ENCODE measurements at regions not wholly inside any gene's neighbourhood (a gene's known extent, or its start where the extent isn't known, plus 50 kb on each side); places are given as distances from the start of the nearest gene placed in this dataset.

DNA sequence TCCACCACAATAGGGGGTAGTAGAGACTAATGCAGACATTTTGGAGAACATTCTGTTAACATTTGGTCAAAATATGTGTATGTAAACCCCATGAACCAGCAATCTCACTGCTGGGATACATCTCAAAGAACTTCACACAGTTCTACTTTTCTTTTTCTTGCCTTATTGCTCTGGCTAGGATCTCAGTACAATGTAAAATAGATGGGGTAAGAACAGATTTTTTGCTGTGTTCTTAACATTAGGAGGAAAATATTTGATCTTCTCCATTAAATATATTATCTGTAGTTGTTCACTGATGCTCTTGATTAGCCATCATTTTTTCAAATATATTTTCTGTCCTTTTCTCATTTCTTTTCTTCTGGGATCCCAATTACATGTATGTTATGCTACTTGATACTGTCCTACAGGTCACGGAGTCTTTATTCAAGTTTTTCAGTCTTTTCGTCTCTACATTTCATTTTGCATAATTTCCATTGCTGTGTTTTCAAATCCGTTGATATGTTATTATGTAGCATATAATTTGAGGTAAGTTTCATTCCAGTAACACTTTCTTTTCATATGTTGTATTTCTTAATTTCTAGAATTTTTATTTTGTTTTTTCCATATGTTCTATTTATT, 352.2 kb downstream of the ZNF521 start:
- H3K27ac ChIP-seq (replicated peaks), result no peak overlapping the region
- peaks cover 20% of the 10 kb centered on the region for H3K9me3 ChIP-seq (replicated peaks)
- no peaks in the 10 kb centered on the region for H3K27me3 ChIP-seq (ENCODE audit: low read depth)
- no peaks in the 10 kb centered on the region for H3K36me3 ChIP-seq
- H3K4me1 ChIP-seq, result no peaks in the 10 kb centered on the region
- TF ChIP-seq, protein P1, sequence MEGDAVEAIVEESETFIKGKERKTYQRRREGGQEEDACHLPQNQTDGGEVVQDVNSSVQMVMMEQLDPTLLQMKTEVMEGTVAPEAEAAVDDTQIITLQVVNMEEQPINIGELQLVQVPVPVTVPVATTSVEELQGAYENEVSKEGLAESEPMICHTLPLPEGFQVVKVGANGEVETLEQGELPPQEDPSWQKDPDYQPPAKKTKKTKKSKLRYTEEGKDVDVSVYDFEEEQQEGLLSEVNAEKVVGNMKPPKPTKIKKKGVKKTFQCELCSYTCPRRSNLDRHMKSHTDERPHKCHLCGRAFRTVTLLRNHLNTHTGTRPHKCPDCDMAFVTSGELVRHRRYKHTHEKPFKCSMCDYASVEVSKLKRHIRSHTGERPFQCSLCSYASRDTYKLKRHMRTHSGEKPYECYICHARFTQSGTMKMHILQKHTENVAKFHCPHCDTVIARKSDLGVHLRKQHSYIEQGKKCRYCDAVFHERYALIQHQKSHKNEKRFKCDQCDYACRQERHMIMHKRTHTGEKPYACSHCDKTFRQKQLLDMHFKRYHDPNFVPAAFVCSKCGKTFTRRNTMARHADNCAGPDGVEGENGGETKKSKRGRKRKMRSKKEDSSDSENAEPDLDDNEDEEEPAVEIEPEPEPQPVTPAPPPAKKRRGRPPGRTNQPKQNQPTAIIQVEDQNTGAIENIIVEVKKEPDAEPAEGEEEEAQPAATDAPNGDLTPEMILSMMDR (IDR thresholded peaks at IDR 0.05; ENCODE audit: borderline replicate concordance), result no peak
- DNase-seq, result no peak
- no peak overlapping the region for H3K4me3 ChIP-seq
- intact Hi-C loops (cut with micrococcal nuclease), result no loop called here

DNA sequence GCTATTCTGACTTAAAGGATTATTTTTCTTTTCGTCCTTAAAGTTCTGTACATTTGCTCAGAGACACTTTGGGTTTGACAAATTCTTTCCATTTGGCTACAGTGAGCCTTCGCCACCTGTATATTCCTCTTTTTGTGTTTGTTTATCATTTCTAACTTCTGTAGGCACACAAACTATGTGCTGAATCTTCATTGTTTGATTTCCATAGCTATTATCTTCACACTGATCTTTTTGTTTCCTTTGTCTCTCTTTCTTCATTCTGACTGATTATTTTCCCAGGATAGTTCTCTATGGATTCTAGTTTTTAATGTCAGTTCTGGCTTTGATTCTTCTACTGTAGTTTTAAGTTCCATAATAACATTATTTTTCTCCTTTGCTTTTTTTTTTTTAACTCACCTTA, 350.2 kb downstream of the ZNF521 start:
- no peak for DNase-seq

DNA sequence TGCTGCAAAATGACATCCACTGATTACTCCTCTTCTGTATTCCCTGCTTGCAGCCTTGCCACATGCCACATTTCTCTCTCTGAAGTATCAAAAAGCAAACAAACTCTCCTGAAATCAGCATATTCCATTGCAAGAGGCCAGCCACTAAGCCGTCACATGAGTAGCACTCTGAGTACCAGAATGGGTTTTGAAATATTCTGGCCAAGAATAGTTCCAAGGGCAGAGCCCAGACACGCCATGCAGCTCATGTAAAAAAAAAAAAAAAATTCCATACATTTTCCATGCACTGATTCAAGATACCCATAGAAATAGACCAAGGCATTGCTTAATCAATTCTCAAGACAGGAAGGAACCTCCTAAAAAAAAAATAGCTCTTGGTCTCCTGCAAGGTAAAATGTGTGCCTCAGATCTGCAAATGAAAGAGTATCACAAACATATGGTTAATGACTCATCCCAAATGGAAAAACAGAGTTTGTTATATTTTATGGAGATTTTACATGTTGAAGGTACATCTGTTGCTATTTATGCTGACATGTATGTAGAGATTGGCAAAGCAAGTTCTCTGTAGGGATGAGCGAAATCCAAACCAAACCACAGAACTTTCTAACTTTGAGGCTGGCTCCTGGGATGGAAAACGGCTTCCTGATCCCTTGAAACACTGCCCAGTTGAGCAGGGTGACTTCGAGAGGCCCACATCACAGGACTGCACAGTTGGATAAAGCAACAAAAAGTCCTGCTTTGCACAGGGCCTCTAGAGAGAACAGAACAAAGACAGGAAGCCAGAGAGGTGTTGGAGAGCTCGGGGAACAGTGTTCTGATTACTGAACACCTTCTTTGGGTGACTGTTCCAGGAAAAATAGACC, 346.2 kb downstream of the ZNF521 start:
- intact Hi-C loops (cut with micrococcal nuclease), result no loop called here
- no peaks in the 10 kb centered on the region for H3K36me3 ChIP-seq
- H3K27ac ChIP-seq (replicated peaks), result no peak overlapping the region
- no peaks in the 10 kb centered on the region for H3K27me3 ChIP-seq (ENCODE audit: low read depth)
- H3K4me3 ChIP-seq, result no peak overlapping the region
- H3K4me1 ChIP-seq, result peaks cover 9% of the 10 kb centered on the region
- TF ChIP-seq, protein P1 (IDR thresholded peaks at IDR 0.05; ENCODE audit: borderline replicate concordance), result no peak
- H3K9me3 ChIP-seq (replicated peaks), result peaks cover 9% of the 10 kb centered on the region
- no peak for DNase-seq

More for the DNA sequence above, 350.2 kb downstream of the ZNF521 start:
- Histone ChIP-seq H3K4me1 (peaks cover 9% of the 10 kb centered on the region), H3K27me3 (ENCODE audit: low read depth) (no peaks in the 10 kb centered on the region), H3K4me3 (no peak overlapping the region), H3K9me3 (replicated peaks) (peaks cover 20% of the 10 kb centered on the region), H3K27ac (replicated peaks) (no peak overlapping the region), H3K36me3 (no peaks in the 10 kb centered on the region)
- TF ChIP-seq, protein P1 (IDR thresholded peaks at IDR 0.05; ENCODE audit: borderline replicate concordance), result no peak
- intact Hi-C loops (cut with micrococcal nuclease), result no loop called here

DNA sequence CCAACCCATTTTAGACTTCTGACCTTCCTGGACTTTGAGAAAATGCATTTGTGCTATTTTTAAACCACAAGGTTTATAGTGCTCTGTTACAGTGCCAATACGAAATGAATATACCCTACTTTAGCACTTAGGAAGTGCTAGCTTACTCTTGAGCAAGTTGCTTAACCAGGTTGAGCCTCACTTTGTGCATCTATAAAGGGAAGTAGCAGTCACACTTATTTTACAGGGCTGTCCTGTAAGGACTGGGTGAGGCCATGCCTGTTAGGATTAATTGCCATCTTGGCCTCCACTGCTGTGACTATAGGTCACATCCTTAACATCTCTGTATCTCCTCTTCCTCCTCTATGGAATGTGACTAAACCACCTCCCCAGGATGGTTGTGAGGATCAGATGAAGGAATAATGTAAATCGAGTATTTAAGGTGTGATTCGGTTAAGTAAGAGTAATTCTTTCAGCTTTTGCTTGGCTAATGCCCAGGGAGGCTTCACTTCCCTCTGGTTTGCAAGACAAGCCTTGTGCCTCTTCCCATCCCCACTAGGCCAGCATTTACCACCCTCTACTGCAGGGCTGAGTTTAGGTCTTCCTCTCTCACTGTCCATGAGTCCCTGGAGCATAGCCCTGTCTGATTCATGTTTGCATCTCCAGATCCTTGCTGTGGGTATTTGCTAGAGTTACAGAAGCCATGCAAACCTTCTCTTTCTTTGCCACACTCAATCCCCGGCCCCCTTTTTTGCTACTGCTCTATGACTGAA, 341.2 kb downstream of the ZNF521 start:
- no peaks in the 10 kb centered on the region for H3K36me3 ChIP-seq
- H3K4me1 ChIP-seq, result peaks cover 3% of the 10 kb centered on the region
- TF ChIP-seq, protein P1 (IDR thresholded peaks at IDR 0.05; ENCODE audit: borderline replicate concordance), result no peak
- no peak for DNase-seq
- no peak overlapping the region for H3K4me3 ChIP-seq
- H3K27ac ChIP-seq (replicated peaks), result no peak overlapping the region
- intact Hi-C loops (cut with micrococcal nuclease), result loop anchor here (10.0 kb wide), 1 partner anchor 66 kb away; no protein-coding TSS in a partner anchor
- H3K9me3 ChIP-seq (replicated peaks), result peaks cover 10% of the 10 kb centered on the region
- no peaks in the 10 kb centered on the region for H3K27me3 ChIP-seq (ENCODE audit: low read depth)

Measured in left ventricle myocardium inferior (tissue), 1 donor.